GM21381 (cell line): ENCODE measurements at regions not wholly inside any gene's neighbourhood (a gene's known extent, or its start where the extent isn't known, plus 50 kb on each side); places are given as distances from the start of the nearest gene placed in this dataset.
"Not testable (repeated sequence)": the region's sequence is repeated elsewhere in the genome, so short reads cannot be mapped to it uniquely, and the experiment has no call there.

Experiments used
- ATAC-seq: cut with Tn5 transposase; IDR thresholded peaks from one replicate; pipeline ENCODE4 v1.9.1; 2021; ENCODE audit warnings: mild to moderate bottlenecking, moderate library complexity; ENCODE audit not compliant: unreplicated experiment

- ATAC-seq = no peak
Observed at GRCh38 chr2:226306969-226307368, 492.7 kb downstream of the IRS1 start.

DNA sequence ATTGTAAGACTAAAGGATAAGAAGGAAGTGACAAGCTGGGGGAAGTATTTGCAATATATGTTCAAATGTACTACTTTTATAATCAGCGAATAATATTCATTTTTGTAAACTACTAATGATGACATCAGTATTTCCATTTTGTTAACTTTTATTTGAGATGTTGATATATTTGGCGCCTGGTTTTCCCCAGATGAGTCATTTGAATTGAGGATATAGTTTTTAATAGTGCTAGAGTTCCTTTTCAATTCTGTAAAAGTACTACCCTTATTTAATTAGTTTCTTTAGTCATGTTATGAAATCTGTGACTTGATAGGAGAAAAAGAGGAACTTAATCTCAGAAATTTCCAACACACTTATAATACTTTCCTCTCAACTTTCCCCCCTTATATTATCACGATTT is 495.3 kb downstream of the IRS1 start:
- no peak for ATAC-seq

DNA sequence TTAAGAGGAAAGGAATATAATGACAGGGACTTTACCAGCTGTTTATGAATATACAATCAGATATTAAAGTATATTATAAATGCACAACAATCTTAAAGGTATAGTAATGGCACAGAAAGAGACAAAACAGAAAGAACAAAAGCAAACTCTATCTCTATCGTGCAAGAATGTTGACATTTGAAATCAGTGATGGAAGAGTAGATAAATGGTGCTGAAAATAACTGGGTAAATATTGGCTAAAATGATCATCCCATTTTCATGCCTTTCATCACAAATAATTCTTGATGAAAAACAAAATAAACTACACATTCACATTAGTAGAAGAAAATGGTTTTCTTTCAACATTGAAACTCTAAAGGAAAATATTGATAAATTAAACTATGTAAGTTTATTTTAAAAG is 495.9 kb downstream of the IRS1 start:
- ATAC-seq = no peak

GRCh38 chr2:226300196-226300886 is 499.3 kb downstream of the IRS1 start:
- peak; percentile 95 for ATAC-seq

DNA sequence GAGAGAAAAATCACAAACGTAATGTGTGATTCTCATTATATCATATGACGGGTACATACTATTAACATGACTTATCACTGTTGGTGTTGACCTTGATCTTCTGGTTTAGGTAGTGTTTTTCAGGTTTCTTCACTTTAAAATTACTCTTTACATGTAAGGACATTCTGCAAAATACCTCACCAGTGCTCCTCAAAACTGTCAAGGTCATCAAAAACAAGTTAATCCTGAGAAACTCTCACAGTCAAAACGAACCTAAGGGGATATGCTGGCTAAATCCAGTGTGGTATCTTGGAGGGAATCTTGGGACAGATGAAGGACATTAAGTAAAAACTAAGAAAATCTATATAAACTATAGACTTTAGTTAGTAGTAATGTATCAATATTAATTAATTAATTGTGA is 499.8 kb downstream of the IRS1 start:
- ATAC-seq = no peak

DNA sequence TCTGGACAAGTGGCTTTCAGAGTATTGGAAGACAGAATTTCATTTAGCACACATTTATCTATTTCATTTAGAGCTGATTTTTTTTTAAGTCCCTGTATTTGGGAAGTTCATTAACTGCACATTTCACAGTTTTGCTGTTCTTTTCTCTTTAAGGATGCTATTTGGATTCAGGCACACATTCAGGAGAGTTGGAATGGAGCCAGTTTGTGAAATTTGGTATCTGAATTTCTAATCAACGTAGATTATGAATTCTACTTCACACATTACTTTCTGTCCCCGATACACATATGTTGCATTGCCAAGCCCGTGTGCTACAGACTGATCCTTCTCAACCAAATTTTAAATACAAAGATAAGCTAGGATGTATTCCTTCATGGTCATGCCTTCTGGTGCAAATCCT is 503.9 kb downstream of the IRS1 start:
- ATAC-seq = no peak

GRCh38 chr2:226295123-226295522 is 504.5 kb downstream of the IRS1 start:
- ATAC-seq = no peak

DNA sequence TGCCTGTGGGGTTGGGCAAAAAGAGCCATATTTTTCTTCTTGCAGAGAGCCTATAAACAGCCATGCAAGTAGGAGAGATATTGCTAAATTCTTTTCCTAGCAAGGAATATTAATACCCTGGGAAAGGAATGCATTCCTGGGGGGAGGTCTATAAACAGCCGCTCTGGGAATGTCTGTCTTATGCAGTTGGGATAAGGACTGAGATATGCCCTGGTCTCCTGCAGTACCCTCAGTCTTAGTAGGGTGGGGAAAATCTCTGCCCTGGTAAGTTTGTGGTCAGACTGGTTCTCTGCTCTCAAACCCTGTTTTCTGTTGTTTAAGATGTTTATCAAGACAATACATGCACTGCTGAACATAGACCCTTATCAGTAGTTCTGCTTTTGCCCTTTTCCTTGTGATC is 508.3 kb downstream of the IRS1 start:
- not testable (repeated sequence) for ATAC-seq

GRCh38 chr2:226286916-226287315 is 512.7 kb downstream of the IRS1 start:
- no peak for ATAC-seq

- ATAC-seq = no peak
Observed at GRCh38 chr2:226283796-226284195, 515.8 kb downstream of the IRS1 start.

DNA sequence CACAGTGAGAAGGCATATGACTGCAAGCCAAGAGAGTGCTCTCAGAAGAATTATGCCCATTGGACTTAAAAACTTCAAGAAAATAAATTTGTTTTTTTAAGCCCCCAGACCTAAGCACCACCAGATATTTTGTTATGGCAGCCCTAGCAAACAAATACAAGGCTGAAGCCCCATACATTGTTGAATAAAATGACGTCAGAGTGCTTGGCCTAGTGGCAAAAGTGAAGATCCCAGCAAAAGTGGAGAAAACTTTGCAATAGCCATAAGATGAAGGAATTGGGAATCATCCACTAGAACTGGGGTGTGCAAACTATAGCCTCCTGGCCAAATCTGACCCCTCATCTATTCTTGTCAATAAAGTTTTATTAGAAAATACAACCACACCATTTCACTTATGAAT is 517.5 kb downstream of the IRS1 start:
- no peak for ATAC-seq

GRCh38 chr2:226280136-226280535 is 519.5 kb downstream of the IRS1 start:
- ATAC-seq = not testable (repeated sequence)

- ATAC-seq = no peak
Observed at GRCh38 chr2:226275215-226275614, 524.4 kb downstream of the IRS1 start.

- no peak for ATAC-seq
Observed at GRCh38 chr2:226274143-226274542, 525.5 kb downstream of the IRS1 start.

DNA sequence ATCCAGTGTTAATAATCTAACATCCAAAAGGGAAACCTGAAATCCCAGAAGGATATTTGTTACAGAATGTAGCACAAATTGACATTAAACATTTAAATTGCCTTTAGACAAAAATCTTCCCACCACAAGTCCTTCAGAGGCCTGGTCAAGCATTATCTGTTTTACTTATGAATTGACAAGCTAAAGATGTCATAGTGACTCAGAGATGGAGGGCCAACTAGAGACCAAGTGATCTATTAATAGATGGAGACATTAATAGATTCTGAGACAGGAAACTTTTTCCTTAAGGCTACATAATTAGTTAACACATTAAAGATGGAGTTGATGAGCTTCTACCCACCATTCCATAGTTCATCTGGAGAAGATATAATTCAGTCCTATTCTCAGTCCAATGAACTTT is 526.2 kb downstream of the IRS1 start:
- ATAC-seq = no peak

DNA sequence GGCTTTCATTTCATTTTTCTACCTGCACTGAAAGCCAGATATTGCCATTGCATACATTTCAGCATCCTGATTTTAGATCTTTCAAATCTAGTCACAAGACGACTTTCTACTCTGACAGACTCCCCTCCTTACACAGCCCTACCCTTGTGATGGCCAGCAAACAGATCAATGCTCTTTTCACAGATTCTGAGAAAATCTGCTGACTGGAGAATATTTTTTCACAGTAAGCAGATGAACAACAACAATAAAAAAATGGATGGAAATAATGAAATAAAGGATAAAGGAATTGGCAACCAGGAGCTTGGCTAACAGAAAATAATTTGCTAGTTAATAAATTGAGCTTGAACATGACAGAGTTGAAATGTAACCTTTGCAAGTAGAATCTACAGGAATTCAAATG is 527.2 kb downstream of the IRS1 start:
- ATAC-seq = no peak

- ATAC-seq = no peak
Observed at GRCh38 chr2:226270285-226271058, 529.1 kb downstream of the IRS1 start.

GRCh38 chr2:226267516-226268289 is 531.9 kb downstream of the IRS1 start:
- ATAC-seq = no peak

- ATAC-seq = no peak
Observed at GRCh38 chr2:226256709-226257376, 542.8 kb downstream of the IRS1 start.

- no peak for ATAC-seq
Observed at GRCh38 chr2:226256237-226256636, 543.4 kb downstream of the IRS1 start.

DNA sequence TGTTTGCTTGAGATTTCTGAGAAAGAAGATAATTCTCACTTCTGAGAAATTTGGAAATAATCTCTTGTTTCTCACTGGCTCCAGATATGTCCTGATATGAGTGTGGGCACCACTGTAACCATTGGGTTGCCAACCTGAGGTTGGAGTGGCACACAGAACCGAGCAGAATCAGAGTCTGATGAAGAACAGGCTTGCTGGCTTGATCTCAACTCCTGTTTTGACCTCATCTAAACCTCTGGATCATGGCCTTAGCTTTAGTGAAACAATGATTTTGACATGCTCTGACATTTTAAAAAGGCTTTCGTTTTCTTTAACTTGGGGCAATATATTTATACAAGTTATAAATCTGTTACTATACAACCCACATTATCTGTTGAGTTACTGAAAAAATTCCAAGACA is 548.0 kb downstream of the IRS1 start:
- ATAC-seq = no peak
